Peyer's patch (tissue), 4 donors: ENCODE measurements at regions not wholly inside any gene's neighbourhood (a gene's known extent, or its start where the extent isn't known, plus 50 kb on each side); places are given as distances from the start of the nearest gene placed in this dataset.

Source experiments
- DNase-seq, 3 donors: peaks; one replicate each; pipeline ENCODE4 v3.0.0-alpha.2; 2017 to 2019
- H3K27ac ChIP-seq, 4 donors: fragments of 200-600 bp; sonication (generic); one replicate each; pipeline ENCODE4 v1.5.1; 2016 to 2019
- H3K27me3 ChIP-seq, 2 donors: fragments of 200-600 bp; sonication (generic); one replicate each; pipeline ENCODE4 v1.5.1; 2019
- H3K36me3 ChIP-seq, 3 donors: fragments of 200-600 bp; sonication (generic); one replicate each; pipeline ENCODE4 v1.5.1; 2016 to 2019
- H3K4me1 ChIP-seq, 4 donors: fragments of 200-600 bp; sonication (generic); one replicate each; pipeline ENCODE4 v1.5.1; 2016 to 2019
- H3K4me3 ChIP-seq, 4 donors: fragments of 200-600 bp; sonication (generic); 1 replicate in 3 of 4; 2 replicates in 1 of 4; pipeline ENCODE4 v1.5.1; 2016 to 2019; ENCODE audit warnings: mild to moderate bottlenecking in 1 of 4
- H3K9me3 ChIP-seq, 4 donors: fragments of 200-600 bp; sonication (generic); one replicate each; pipeline ENCODE4 v1.5.1; 2016 to 2019; ENCODE audit warnings: mild to moderate bottlenecking in 1 of 4
- POLR2A ChIP-seq, 2 donors: fragments of 450-650 bp; IDR thresholded peaks; one replicate each; pipeline ENCODE4 v1.5.1; 2017; ENCODE audit warnings: antibody characterized with exemption in 2 of 2, mild to moderate bottlenecking in 2 of 2, moderate library complexity in 2 of 2
- TF ChIP-seq, protein P1 (sequence below), 6 experiments: fragments of 450-650 bp in 4 of 6; fragments of 200-600 bp in 2 of 6; sonication (generic) in 1 of 6; IDR thresholded peaks; one replicate each; pipeline ENCODE4 v1.5.1; 2017 to 2019; ENCODE audit warnings: antibody characterized with exemption in 6 of 6, mild to moderate bottlenecking in 3 of 6, moderate library complexity in 1 of 6

DNA sequence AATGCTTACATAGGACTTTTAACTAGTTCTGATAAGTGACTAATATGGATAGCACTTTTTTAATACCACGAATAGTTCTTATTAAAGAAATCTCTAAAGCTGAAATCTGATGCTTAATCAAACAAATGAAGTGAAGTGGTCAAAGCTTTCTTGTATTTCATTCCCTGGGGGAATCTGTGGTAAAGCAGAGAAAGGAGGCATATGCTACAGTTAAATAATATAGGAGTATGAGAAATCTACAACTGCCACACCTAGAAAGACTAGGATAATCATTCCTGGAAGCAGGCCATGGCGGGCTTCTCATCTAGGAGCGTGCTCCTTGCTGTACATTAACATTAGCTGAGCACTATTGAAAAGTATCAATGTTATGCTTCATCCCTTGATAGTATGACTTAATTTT is 835.7 kb downstream of the OTOL1 start:
- Histone ChIP-seq H3K4me3 (no peak overlapping the region), H3K27ac (no peak overlapping the region), H3K9me3 (peaks cover 0 to 3% (median 0%) of the 10 kb centered on the region in 4 donors), H3K4me1 (no peaks in the 10 kb centered on the region), H3K36me3 (no peaks in the 10 kb centered on the region), H3K27me3 (no peaks in the 10 kb centered on the region)
- DNase-seq, result no peak
- TF ChIP-seq, protein P1, sequence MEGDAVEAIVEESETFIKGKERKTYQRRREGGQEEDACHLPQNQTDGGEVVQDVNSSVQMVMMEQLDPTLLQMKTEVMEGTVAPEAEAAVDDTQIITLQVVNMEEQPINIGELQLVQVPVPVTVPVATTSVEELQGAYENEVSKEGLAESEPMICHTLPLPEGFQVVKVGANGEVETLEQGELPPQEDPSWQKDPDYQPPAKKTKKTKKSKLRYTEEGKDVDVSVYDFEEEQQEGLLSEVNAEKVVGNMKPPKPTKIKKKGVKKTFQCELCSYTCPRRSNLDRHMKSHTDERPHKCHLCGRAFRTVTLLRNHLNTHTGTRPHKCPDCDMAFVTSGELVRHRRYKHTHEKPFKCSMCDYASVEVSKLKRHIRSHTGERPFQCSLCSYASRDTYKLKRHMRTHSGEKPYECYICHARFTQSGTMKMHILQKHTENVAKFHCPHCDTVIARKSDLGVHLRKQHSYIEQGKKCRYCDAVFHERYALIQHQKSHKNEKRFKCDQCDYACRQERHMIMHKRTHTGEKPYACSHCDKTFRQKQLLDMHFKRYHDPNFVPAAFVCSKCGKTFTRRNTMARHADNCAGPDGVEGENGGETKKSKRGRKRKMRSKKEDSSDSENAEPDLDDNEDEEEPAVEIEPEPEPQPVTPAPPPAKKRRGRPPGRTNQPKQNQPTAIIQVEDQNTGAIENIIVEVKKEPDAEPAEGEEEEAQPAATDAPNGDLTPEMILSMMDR (IDR thresholded peaks at IDR 0.05), result no peak
- TF ChIP-seq POLR2A (IDR thresholded peaks at IDR 0.05), result no peak

- Histone ChIP-seq H3K36me3 (no peaks in the 10 kb centered on the region), H3K4me1 (no peaks in the 10 kb centered on the region), H3K4me3 (no peak overlapping the region), H3K9me3 (peaks cover 0 to under 1% (median 0%) of the 10 kb centered on the region in 4 donors), H3K27ac (no peak overlapping the region), H3K27me3 (no peaks in the 10 kb centered on the region)
- DNase-seq, result no peak
- no peak for TF ChIP-seq POLR2A (IDR thresholded peaks at IDR 0.05)
- TF ChIP-seq, protein P1 (IDR thresholded peaks at IDR 0.05), result no peak
These were observed 837.9 kb downstream of the OTOL1 start for GRCh38 chr3:162334537-162334936.

DNA sequence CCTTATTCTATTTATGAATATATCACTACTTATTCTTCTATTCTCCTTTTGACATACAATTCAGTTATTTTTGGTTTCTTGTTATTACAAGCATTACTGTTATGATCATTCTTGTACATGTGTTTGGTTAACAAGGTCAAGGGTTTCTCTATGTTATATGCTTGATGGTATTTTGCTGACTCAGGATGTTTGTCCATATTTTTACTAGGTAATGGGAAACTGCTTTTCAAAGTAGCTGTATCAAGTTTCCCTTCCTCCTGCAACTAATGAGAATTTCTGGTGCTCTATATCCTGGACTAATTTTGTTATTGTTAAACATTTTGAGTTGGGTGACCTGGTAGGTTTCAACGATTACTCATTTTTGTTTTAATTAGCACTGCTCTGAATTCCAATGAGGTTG is 841.0 kb downstream of the OTOL1 start:
- Histone ChIP-seq H3K27me3 (no peaks in the 10 kb centered on the region), H3K36me3 (no peaks in the 10 kb centered on the region), H3K9me3 (no peaks in the 10 kb centered on the region), H3K4me1 (no peaks in the 10 kb centered on the region), H3K4me3 (no peak overlapping the region), H3K27ac (no peak overlapping the region)
- TF ChIP-seq, protein P1 (IDR thresholded peaks at IDR 0.05), result no peak
- TF ChIP-seq POLR2A (IDR thresholded peaks at IDR 0.05), result no peak
- no peak for DNase-seq

GRCh38 chr3:162338514-162338913 is 841.9 kb downstream of the OTOL1 start:
- no peaks in the 10 kb centered on the region for H3K4me1 ChIP-seq
- no peak overlapping the region for H3K27ac ChIP-seq
- no peaks in the 10 kb centered on the region for H3K27me3 ChIP-seq
- TF ChIP-seq POLR2A (IDR thresholded peaks at IDR 0.05), result no peak
- TF ChIP-seq, protein P1 (IDR thresholded peaks at IDR 0.05), result no peak
- no peaks in the 10 kb centered on the region for H3K36me3 ChIP-seq
- H3K9me3 ChIP-seq, result no peaks in the 10 kb centered on the region
- DNase-seq, result no peak
- no peak overlapping the region for H3K4me3 ChIP-seq

- H3K36me3 ChIP-seq, result no peaks in the 10 kb centered on the region
- TF ChIP-seq POLR2A (IDR thresholded peaks at IDR 0.05), result no peak
- no peak for DNase-seq
- H3K4me3 ChIP-seq, result no peak overlapping the region
- H3K9me3 ChIP-seq, result no peaks in the 10 kb centered on the region
- no peaks in the 10 kb centered on the region for H3K27me3 ChIP-seq
- no peak overlapping the region for H3K27ac ChIP-seq
- no peaks in the 10 kb centered on the region for H3K4me1 ChIP-seq
These were observed 852.3 kb downstream of the OTOL1 start for GRCh38 chr3:162348912-162349311.

DNA sequence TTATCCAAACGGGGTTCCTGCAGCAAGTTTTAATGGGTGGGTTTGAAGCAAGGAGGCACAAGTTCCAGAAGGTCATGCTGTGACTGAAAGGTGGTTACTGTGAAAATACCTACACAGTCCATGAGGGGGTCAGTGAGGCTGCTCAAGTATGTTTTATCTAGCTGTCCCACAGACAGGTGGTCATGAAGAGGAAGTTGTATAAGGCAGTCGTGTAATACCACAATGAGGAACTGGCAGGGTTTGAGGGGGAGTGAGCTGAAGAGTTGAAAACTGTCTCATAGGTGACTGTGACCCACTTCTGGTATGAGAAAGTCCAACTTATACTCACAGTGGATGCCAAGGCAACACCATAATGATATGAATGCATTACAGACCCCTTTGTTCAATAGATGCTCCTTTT is 856.8 kb downstream of the OTOL1 start:
- Histone ChIP-seq H3K4me1 (no peaks in the 10 kb centered on the region), H3K27me3 (no peaks in the 10 kb centered on the region), H3K9me3 (no peaks in the 10 kb centered on the region), H3K4me3 (no peak overlapping the region), H3K27ac (no peak overlapping the region), H3K36me3 (no peaks in the 10 kb centered on the region)
- no peak for DNase-seq
- TF ChIP-seq POLR2A (IDR thresholded peaks at IDR 0.05), result no peak
- TF ChIP-seq, protein P1 (IDR thresholded peaks at IDR 0.05), result no peak
